HG03159 (cell line): ENCODE measurements at regions not wholly inside any gene's neighbourhood (a gene's known extent, or its start where the extent isn't known, plus 50 kb on each side); places are given as distances from the start of the nearest gene placed in this dataset.

Source experiments
- ATAC-seq: cut with Tn5 transposase; IDR thresholded peaks from one replicate; pipeline ENCODE4 v1.9.1; 2021; ENCODE audit warnings: mild to moderate bottlenecking, moderate library complexity; ENCODE audit not compliant: unreplicated experiment

GRCh38 chr1:229883504-229884200 lies 183.4 kb upstream of the GALNT2 start:
- no peak for ATAC-seq

GRCh38 chr1:229884765-229885164 lies 182.3 kb upstream of the GALNT2 start:
- ATAC-seq: no peak

GRCh38 chr1:229885568-229886495 lies 181.2 kb upstream of the GALNT2 start:
- ATAC-seq: no peak

GRCh38 chr1:229886636-229887035 lies 180.4 kb upstream of the GALNT2 start:
- ATAC-seq: no peak

- no peak for ATAC-seq
Observed at GRCh38 chr1:229887043-229887822, 179.8 kb upstream of the GALNT2 start.

GRCh38 chr1:229888157-229888556 lies 178.9 kb upstream of the GALNT2 start:
- no peak for ATAC-seq

GRCh38 chr1:229888561-229889001 lies 178.5 kb upstream of the GALNT2 start:
- no peak for ATAC-seq

GRCh38 chr1:229889031-229889517 lies 178.0 kb upstream of the GALNT2 start:
- no peak for ATAC-seq

GRCh38 chr1:229891227-229891626 lies 175.8 kb upstream of the GALNT2 start:
- no peak for ATAC-seq

GRCh38 chr1:229892515-229893117 lies 174.4 kb upstream of the GALNT2 start:
- no peak for ATAC-seq

GRCh38 chr1:229893762-229894444 lies 173.1 kb upstream of the GALNT2 start:
- no peak for ATAC-seq

GRCh38 chr1:229894532-229894931 lies 172.5 kb upstream of the GALNT2 start:
- ATAC-seq: no peak

- no peak for ATAC-seq
Observed at GRCh38 chr1:229895605-229896004, 171.4 kb upstream of the GALNT2 start.

- no peak for ATAC-seq
Observed at GRCh38 chr1:229896306-229896705, 170.7 kb upstream of the GALNT2 start.

GRCh38 chr1:229896861-229897260 lies 170.2 kb upstream of the GALNT2 start:
- ATAC-seq: no peak

- no peak for ATAC-seq
Observed at GRCh38 chr1:229897501-229897900, 169.5 kb upstream of the GALNT2 start.

GRCh38 chr1:229900220-229900619 lies 166.8 kb upstream of the GALNT2 start:
- no peak for ATAC-seq

GRCh38 chr1:229905031-229905545 lies 161.9 kb upstream of the GALNT2 start:
- no peak for ATAC-seq

- no peak for ATAC-seq
Observed at GRCh38 chr1:229905652-229906051, 161.4 kb upstream of the GALNT2 start.
